A549 (cell line): ENCODE measurements at regions not wholly inside any gene's neighbourhood (a gene's known extent, or its start where the extent isn't known, plus 50 kb on each side); places are given as distances from the start of the nearest gene placed in this dataset.

Source experiments
- ATAC-seq, 2 experiments: fragments of 200-7000 bp in 1 of 2; fragments of >200 bp in 1 of 2; cut with Nextera tagmentation in 1 of 2; cut with Tn5 transposase in 1 of 2; 3 replicates each; pipeline versions ENCODE4 v1.8.0 to v1.9.1; 2018 to 2020; ENCODE audit warnings: mild to moderate bottlenecking in 1 of 2, moderate library complexity in 1 of 2
- CTCF ChIA-PET: fragments of 300-600 bp; sonication (Branson Sonifier 250); formaldehyde crosslinking; extraction: SDS; loops from one replicate; lab custom pipeline; 2021; ENCODE audit warnings: antibody characterized with exemption, inconsistent platforms; lab: Yijun Ruan, JAX
- POLR2A ChIA-PET: fragments of 350-600 bp; formaldehyde crosslinking; extraction: SDS; loops from one replicate; lab custom pipeline; 2021; ENCODE audit warnings: antibody characterized with exemption, inconsistent platforms; lab: Yijun Ruan, JAX
- DNase-seq, 2 experiments: peaks; one replicate each; pipeline versions ENCODE4 v3.0.0 to v3.0.0-alpha.2; 2011 to 2016; ENCODE audit warnings: low read depth in 1 of 2, low spot score in 1 of 2
- FAIRE-seq: peaks from 2 replicates; lab custom pipeline; 2011; peaks lifted over from hg19 to GRCh38; lab: Jason Lieb, UNC
- H3K27ac ChIP-seq, 2 experiments: fragments of >200 bp; sonication (Bioruptor Twin); formaldehyde crosslinking; 3 replicates each; pipeline ENCODE4 v1.5.1; 2016 to 2017
- H3K4me1 ChIP-seq: fragments of >200 bp; sonication (Bioruptor Twin); formaldehyde crosslinking; 3 replicates; pipeline ENCODE4 v1.6.1; 2016
- H3K4me2 ChIP-seq: fragments of >200 bp; sonication (Bioruptor Twin); formaldehyde crosslinking; 3 replicates; pipeline ENCODE4 v1.6.1; 2016
- H3K4me3 ChIP-seq: fragments of >200 bp; sonication (Bioruptor Twin); formaldehyde crosslinking; 3 replicates; pipeline ENCODE4 v1.5.1; 2016
- H3K9me3 ChIP-seq: fragments of >200 bp; sonication (Bioruptor Twin); formaldehyde crosslinking; 3 replicates; pipeline ENCODE4 v1.6.1; 2016
- BCL3 ChIP-seq: fragments of >200 bp; sonication (Bioruptor Twin); formaldehyde crosslinking; IDR thresholded peaks from 3 replicates; pipeline ENCODE4 v1.6.1; 2016
- BHLHE40 ChIP-seq: IDR thresholded peaks from 2 replicates; pipeline ENCODE4 v1.6.1; 2012; ENCODE audit warnings: low read depth, low read length, inconsistent platforms
- CEBPB ChIP-seq, 2 experiments: fragments of >200 bp in 1 of 2; sonication (Bioruptor Twin) in 1 of 2; formaldehyde crosslinking in 1 of 2; IDR thresholded peaks; 2 replicates each; pipeline ENCODE4 v1.6.1; 2012 to 2016
- CHD2 ChIP-seq: fragments of 150-350 bp; IDR thresholded peaks from 2 replicates; pipeline ENCODE4 v1.6.1; 2014; ENCODE audit warnings: low read length; ENCODE audit not compliant: partially characterized antibody
- EHF ChIP-seq: fragments of 250-450 bp; sonication (Bioruptor Pico); IDR thresholded peaks from 2 replicates; pipeline ENCODE4 v1.5.0; 2020; ENCODE audit warnings: mild to moderate bottlenecking
- EHMT2 ChIP-seq: fragments of 200-600 bp; sonication (generic); IDR thresholded peaks from 2 replicates; pipeline ENCODE4 v1.6.1; 2016; ENCODE audit warnings: antibody characterized with exemption, low read depth, mild to moderate bottlenecking, moderate library complexity
- EP300 ChIP-seq, 2 experiments: fragments of >200 bp; sonication (Bioruptor Twin); formaldehyde crosslinking; IDR thresholded peaks; 2 replicates in 1 of 2; 3 replicates in 1 of 2; pipeline ENCODE4 v1.6.1; 2016 to 2017
- FOSL2 ChIP-seq, 2 experiments: fragments of 450-650 bp in 1 of 2; fragments of >200 bp in 1 of 2; sonication (Bioruptor Twin) in 1 of 2; formaldehyde crosslinking; IDR thresholded peaks; 2 replicates each; pipeline versions ENCODE4 v1.5.0 to v1.6.1; 2016 to 2020; ENCODE audit warnings: mild to moderate bottlenecking in 1 of 2, moderate library complexity in 1 of 2
- HDAC2 ChIP-seq: fragments of 200-600 bp; sonication (generic); IDR thresholded peaks from 2 replicates; pipeline ENCODE4 v1.6.1; 2016
- HES2 ChIP-seq: fragments of >200 bp; sonication (Bioruptor Twin); formaldehyde crosslinking; IDR thresholded peaks from 2 replicates; pipeline ENCODE4 v1.6.1; 2016
- HMGXB4 ChIP-seq: fragments of 250-450 bp; sonication (Bioruptor Pico); IDR thresholded peaks from 2 replicates; pipeline ENCODE4 v1.5.0; 2021; ENCODE audit warnings: mild to moderate bottlenecking, moderate library complexity, borderline replicate concordance
- JUN ChIP-seq, 2 experiments: fragments of >200 bp; sonication (Bioruptor Twin); formaldehyde crosslinking; IDR thresholded peaks; 2 replicates in 1 of 2; 3 replicates in 1 of 2; pipeline ENCODE4 v1.6.1; 2016 to 2017
- KDM5A ChIP-seq: fragments of 200-600 bp; sonication (generic); IDR thresholded peaks from 2 replicates; pipeline ENCODE4 v1.6.1; 2016; ENCODE audit warnings: antibody characterized with exemption, mild to moderate bottlenecking
- MYC ChIP-seq: IDR thresholded peaks from 2 replicates; pipeline ENCODE4 v1.6.1; 2012; ENCODE audit warnings: mild to moderate bottlenecking, inconsistent platforms, low read length, improper control_type of control experiment, borderline replicate concordance
- NFE2L2 ChIP-seq: fragments of 150-350 bp; conservative IDR thresholded peaks from 2 replicates; pipeline ENCODE4 v1.6.1; 2014; ENCODE audit warnings: low read length
- NR3C1 ChIP-seq: fragments of >200 bp; sonication (Bioruptor Twin); formaldehyde crosslinking; IDR thresholded peaks from 3 replicates; pipeline ENCODE4 v1.6.1; 2017
- POLR2A ChIP-seq: IDR thresholded peaks from 2 replicates; pipeline ENCODE4 v1.6.1; 2012; ENCODE audit warnings: mild to moderate bottlenecking, low read length
- POLR2AphosphoS2 ChIP-seq: conservative IDR thresholded peaks from 2 replicates; pipeline ENCODE4 v1.6.1; 2012; ENCODE audit warnings: low read length, improper control_type of control experiment, inconsistent platforms
- SMC3 ChIP-seq: fragments of >200 bp; sonication (Bioruptor Twin); formaldehyde crosslinking; IDR thresholded peaks from 3 replicates; pipeline ENCODE4 v1.6.1; 2018; ENCODE audit warnings: inconsistent platforms
- SREBF2 ChIP-seq: fragments of 450-650 bp; IDR thresholded peaks from 2 replicates; pipeline ENCODE4 v1.6.1; 2014; ENCODE audit warnings: mild to moderate bottlenecking, moderate library complexity
- TFCP2L1 ChIP-seq: fragments of 250-450 bp; sonication (Bioruptor Pico); IDR thresholded peaks from 2 replicates; pipeline ENCODE4 v1.5.0; 2021; ENCODE audit warnings: mild to moderate bottlenecking
- TP53 ChIP-seq: fragments of 250-450 bp; sonication (Bioruptor Pico); IDR thresholded peaks from 2 replicates; pipeline ENCODE4 v1.5.0; 2021; ENCODE audit warnings: mild to moderate bottlenecking, moderate library complexity
- USF2 ChIP-seq: fragments of 450-650 bp; IDR thresholded peaks from 2 replicates; pipeline ENCODE4 v1.6.1; 2014; ENCODE audit warnings: antibody characterized with exemption
- ZC3H11A ChIP-seq: fragments of 450-650 bp; IDR thresholded peaks from 2 replicates; pipeline ENCODE4 v1.6.1; 2014; ENCODE audit warnings: antibody characterized with exemption, mild to moderate bottlenecking
- ZNF302 ChIP-seq: fragments of 250-450 bp; sonication (Bioruptor Pico); IDR thresholded peaks from 2 replicates; pipeline ENCODE4 v1.9.0; 2021; ENCODE audit warnings: inconsistent platforms, mild to moderate bottlenecking, moderate library complexity
- WGBS: methylation state at CpG from one replicate; pipeline ENCODE4 v1.1.6; 2017; ENCODE audit errors: missing lambda C conversion rate; 5-methylcytosine and 5-hydroxymethylcytosine counted together

- 56% methylated on average over 3 of the region's 3 CpGs for WGBS
- no peak overlapping the region for H3K27ac ChIP-seq
- TF ChIP-seq KDM5A (no peak), TFCP2L1 (CRISPR knock-in tag) (no peak), HMGXB4 (CRISPR knock-in tag) (no peak), HDAC2 (no peak), BCL3 (no peak), SREBF2 (no peak), NFE2L2 (no peak), ZC3H11A (no peak), SMC3 (no peak), MYC (no peak), POLR2AphosphoS2 (no peak), NR3C1 (no peak), FOSL2 (IDR thresholded peaks at IDR 0.05) (no peak), FOSL2 (CRISPR knock-in tag; IDR thresholded peaks at IDR 0.05) (no peak), JUN (IDR thresholded peaks at IDR 0.05) (no peak), CHD2 (no peak), EP300 (IDR thresholded peaks at IDR 0.05) (no peak), CEBPB (IDR thresholded peaks at IDR 0.05) (no peak), TP53 (CRISPR knock-in tag) (no peak), ZNF302 (no peak)
- no peak overlapping the region for H3K4me2 ChIP-seq
- H3K4me3 ChIP-seq: no peak overlapping the region
- no peaks in the 10 kb centered on the region for H3K4me1 ChIP-seq
- no peak for FAIRE-seq
- no peak for DNase-seq
- no peak for ATAC-seq
- ChIA-PET CTCF (no interaction called here), POLR2A (no interaction called here)
- no peaks in the 10 kb centered on the region for H3K9me3 ChIP-seq
Observed at GRCh38 chr15:93278783-93279182, 189.8 kb upstream of the RGMA start.

- WGBS: 75% methylated on average over 10 of the region's 10 CpGs
- ATAC-seq (no peak), FAIRE-seq (no peak), DNase-seq (no peak)
- Histone ChIP-seq H3K27ac (no peak overlapping the region), H3K4me3 (no peak overlapping the region), H3K4me2 (no peak overlapping the region), H3K4me1 (no peaks in the 10 kb centered on the region), H3K9me3 (no peaks in the 10 kb centered on the region)
- no peak for TF ChIP-seq HES2
- ChIA-PET CTCF (no interaction called here), POLR2A (no interaction called here)
Observed at GRCh38 chr15:93278006-93278405, 189.0 kb upstream of the RGMA start.

GRCh38 chr15:93274257-93274656 lies 185.2 kb upstream of the RGMA start:
- Histone ChIP-seq H3K4me3 (no peak overlapping the region), H3K4me2 (no peak overlapping the region), H3K27ac (no peak overlapping the region), H3K4me1 (no peaks in the 10 kb centered on the region), H3K9me3 (peaks cover 17% of the 10 kb centered on the region; the same call in 2 of the 3 replicates)
- 48% methylated on average over 6 of the region's 6 CpGs for WGBS
- FAIRE-seq: no peak
- ChIA-PET CTCF (no interaction called here), POLR2A (no interaction called here)
- no peak for TF ChIP-seq EHMT2
- no peak for TF ChIP-seq POLR2A
- no peak for TF ChIP-seq SMC3
- TF ChIP-seq EHF (CRISPR knock-in tag): no peak
- no peak for TF ChIP-seq BHLHE40
- no peak for TF ChIP-seq USF2
- no peak for ATAC-seq
- DNase-seq: no peak
